H9 (cell line): ENCODE measurements at regions not wholly inside any gene's neighbourhood (a gene's known extent, or its start where the extent isn't known, plus 50 kb on each side); places are given as distances from the start of the nearest gene placed in this dataset.

Experiments used
- DNase-seq: peaks from one replicate; pipeline ENCODE4 v3.0.0-alpha.2; 2017
- H2AFZ ChIP-seq: one replicate; pipeline ENCODE4 v1.6.1; 2013; ENCODE audit warnings: mild to moderate bottlenecking, low read length, control low read depth, moderate library complexity
- H2AK5ac ChIP-seq: 2 replicates; pipeline ENCODE4 v1.6.1; 2013; ENCODE audit warnings: low read length, control low read depth, mixed read lengths; ENCODE audit not compliant: insufficient read length
- H2BK120ac ChIP-seq: one replicate; pipeline ENCODE4 v1.6.1; 2013; ENCODE audit warnings: low read depth, mild to moderate bottlenecking, low read length, control low read depth, inconsistent platforms; ENCODE audit not compliant: poor library complexity, severe bottlenecking
- H2BK12ac ChIP-seq: 2 replicates; pipeline ENCODE4 v1.6.1; 2013; ENCODE audit warnings: low read length, control low read depth, mixed read lengths, low read depth; ENCODE audit not compliant: insufficient read length
- H2BK15ac ChIP-seq: 2 replicates; pipeline ENCODE4 v1.6.1; 2013; ENCODE audit warnings: low read depth, low read length, control low read depth
- H2BK20ac ChIP-seq: one replicate; pipeline ENCODE4 v1.6.1; 2013; ENCODE audit warnings: low read depth, mild to moderate bottlenecking, low read length, control low read depth, inconsistent platforms; ENCODE audit not compliant: poor library complexity, severe bottlenecking
- H2BK5ac ChIP-seq: 2 replicates; pipeline ENCODE4 v1.6.1; 2013; ENCODE audit warnings: low read length, control low read depth, mixed read lengths; ENCODE audit not compliant: insufficient read length
- H3K14ac ChIP-seq: 2 replicates; pipeline ENCODE4 v1.6.1; 2013; ENCODE audit warnings: low read length, control low read depth; ENCODE audit not compliant: insufficient read depth
- H3K18ac ChIP-seq: 2 replicates; pipeline ENCODE4 v1.6.1; 2013; ENCODE audit warnings: low read depth, mild to moderate bottlenecking, mixed read lengths, low read length, control low read depth; ENCODE audit not compliant: insufficient read length
- H3K23ac ChIP-seq: 2 replicates; pipeline ENCODE4 v1.6.1; 2013; ENCODE audit warnings: low read length, control low read depth, mixed read lengths, low read depth; ENCODE audit not compliant: insufficient read length
- H3K23me2 ChIP-seq: 2 replicates; pipeline ENCODE4 v1.6.1; 2013; ENCODE audit warnings: low read depth, mild to moderate bottlenecking, mixed read lengths, low read length, control low read depth; ENCODE audit not compliant: insufficient read length, poor library complexity, severe bottlenecking
- H3K27ac ChIP-seq: 2 replicates; pipeline ENCODE4 v1.5.1; 2013; ENCODE audit warnings: low read length, control low read depth, mixed read lengths, low read depth; ENCODE audit not compliant: insufficient read length
- H3K27me3 ChIP-seq: 2 replicates; pipeline ENCODE4 v1.6.1; 2013; ENCODE audit warnings: low read length, control low read depth, inconsistent platforms; ENCODE audit not compliant: insufficient read depth
- H3K4ac ChIP-seq: 2 replicates; pipeline ENCODE4 v1.6.1; 2013; ENCODE audit warnings: low read depth, mild to moderate bottlenecking, control low read depth, inconsistent platforms, low read length, moderate library complexity
- H3K4me1 ChIP-seq: 2 replicates; pipeline ENCODE4 v1.6.1; 2013; ENCODE audit warnings: low read length, control low read depth, inconsistent platforms; ENCODE audit not compliant: insufficient read depth
- H3K4me2 ChIP-seq: 2 replicates; pipeline ENCODE4 v1.6.1; 2013; ENCODE audit warnings: low read length, control low read depth, mixed read lengths; ENCODE audit not compliant: insufficient read length, insufficient read depth
- H3K56ac ChIP-seq: 2 replicates; pipeline ENCODE4 v1.6.1; 2013; ENCODE audit warnings: low read depth, mild to moderate bottlenecking, mixed read lengths, low read length, control low read depth; ENCODE audit not compliant: insufficient read length
- H3K79me1 ChIP-seq: 2 replicates; pipeline ENCODE4 v1.6.1; 2013; ENCODE audit warnings: low read depth, mild to moderate bottlenecking, moderate library complexity, low read length, control low read depth, inconsistent platforms; ENCODE audit not compliant: insufficient read depth, poor library complexity, severe bottlenecking
- H3K79me2 ChIP-seq: 2 replicates; pipeline ENCODE4 v1.6.1; 2013; ENCODE audit warnings: low read length, control low read depth, inconsistent platforms; ENCODE audit not compliant: insufficient read depth
- H3K9ac ChIP-seq: 2 replicates; pipeline ENCODE4 v1.6.1; 2013; ENCODE audit warnings: low read length, control low read depth, mixed read lengths; ENCODE audit not compliant: insufficient read length; ENCODE audit errors: extremely low read depth
- H3K9me3 ChIP-seq: one replicate; pipeline ENCODE4 v1.6.1; 2013; ENCODE audit warnings: low read depth, low read length, inconsistent platforms; ENCODE audit not compliant: control insufficient read depth
- H3T11ph ChIP-seq: one replicate; pipeline ENCODE4 v1.6.1; 2013; ENCODE audit warnings: mild to moderate bottlenecking, low read length, control low read depth, inconsistent platforms
- H4K20me1 ChIP-seq: one replicate; pipeline ENCODE4 v1.6.1; 2013; ENCODE audit not compliant: control insufficient read depth, insufficient read length, insufficient read depth
- H4K5ac ChIP-seq: 2 replicates; pipeline ENCODE4 v1.6.1; 2013; ENCODE audit warnings: low read depth, mild to moderate bottlenecking, mixed read lengths, low read length, control low read depth; ENCODE audit not compliant: insufficient read length
- H4K8ac ChIP-seq: replicated peaks from 2 replicates; pipeline ENCODE4 v1.6.1; 2013; ENCODE audit warnings: low read length, control low read depth, mixed read lengths, low read depth; ENCODE audit not compliant: insufficient read length
- H4K91ac ChIP-seq: 2 replicates; pipeline ENCODE4 v1.6.1; 2013; ENCODE audit warnings: low read depth, mild to moderate bottlenecking, moderate library complexity, mixed read lengths, low read length, control low read depth; ENCODE audit not compliant: insufficient read length
- H3K27ac Mint-ChIP-seq, 3 experiments: 2 replicates in 2 of 3; 3 replicates in 1 of 3; pipeline ENCODE4 v1.8.0; 2020 to 2021; ENCODE audit warnings: mixed read lengths in 3 of 3, mild to moderate bottlenecking in 1 of 3, moderate library complexity in 1 of 3
- H3K27me3 Mint-ChIP-seq: 2 replicates; pipeline ENCODE4 v1.8.0; 2021; ENCODE audit warnings: low read depth, mild to moderate bottlenecking, moderate library complexity, mixed read lengths
- H3K36me3 Mint-ChIP-seq, 3 experiments: 2 replicates in 2 of 3; 3 replicates in 1 of 3; pipeline ENCODE4 v1.8.0; 2020 to 2021; ENCODE audit warnings: low read depth in 3 of 3, mixed read lengths in 3 of 3; ENCODE audit not compliant: insufficient read depth in 1 of 3
- H3K4me1 Mint-ChIP-seq, 2 experiments: 2 replicates each; pipeline ENCODE4 v1.8.0; 2020; ENCODE audit warnings: mixed read lengths in 2 of 2
- H3K4me3 Mint-ChIP-seq, 2 experiments: 2 replicates in 1 of 2; 3 replicates in 1 of 2; pipeline ENCODE4 v1.8.0; 2020 to 2021; ENCODE audit warnings: mild to moderate bottlenecking in 2 of 2, mixed read lengths in 2 of 2, moderate library complexity in 1 of 2
- H3K9me3 Mint-ChIP-seq, 2 experiments: 2 replicates in 1 of 2; 3 replicates in 1 of 2; pipeline ENCODE4 v1.8.0; 2020; ENCODE audit warnings: mild to moderate bottlenecking in 2 of 2, mixed read lengths in 2 of 2, moderate library complexity in 1 of 2
- CTCF ChIP-seq: fragments of 200-600 bp; sonication (generic); conservative IDR thresholded peaks from 3 replicates; pipeline ENCODE4 v1.8.0; 2021; ENCODE audit warnings: antibody characterized with exemption, mild to moderate bottlenecking
- WGBS: extraction: QIAGEN DNeasy Blood & Tissue Kit; methylation state at CpG from one replicate; pipeline ENCODE4 v1.1.7; 2013; ENCODE audit warnings: missing lambda C conversion rate, low lambda C conversion rate, mixed read lengths; ENCODE audit not compliant: insufficient read length; ENCODE audit errors: extremely low coverage; 5-methylcytosine and 5-hydroxymethylcytosine counted together

- no peak overlapping the region for H3K4ac ChIP-seq
- H2AK5ac ChIP-seq: no peak overlapping the region
- H3K36me3 Mint-ChIP-seq: peaks cover 0 to 2% (median 0%) of the 10 kb centered on the region in 3 experiments; a peak in 1 of 7 replicates
- H2BK120ac ChIP-seq: no peak overlapping the region
- H3K9ac ChIP-seq: no peak overlapping the region
- no peak overlapping the region for H3K56ac ChIP-seq
- no peak overlapping the region for H2BK20ac ChIP-seq
- H2BK15ac ChIP-seq: no peak overlapping the region
- no peak overlapping the region for H2AFZ ChIP-seq
- H2BK5ac ChIP-seq: no peak overlapping the region
- no peak overlapping the region for H3K23ac ChIP-seq
- no peak overlapping the region for H2BK12ac ChIP-seq
- H4K5ac ChIP-seq: no peak overlapping the region
- peaks cover 0 to 3% of the 10 kb centered on the region in 2 experiments; a peak in 1 of 5 replicates for H3K9me3 Mint-ChIP-seq
- no peak overlapping the region for H3K27ac ChIP-seq
- peaks cover 10% of the 10 kb centered on the region for H3K27me3 Mint-ChIP-seq
- H3K79me1 ChIP-seq: no peaks in the 10 kb centered on the region
- no peak overlapping the region for H4K91ac ChIP-seq
- no peak overlapping the region for H4K8ac ChIP-seq
- peaks cover 14 to 22% of the 10 kb centered on the region in 2 experiments for H3K4me1 Mint-ChIP-seq
- H3K4me3 Mint-ChIP-seq: no peak overlapping the region
- no peak for DNase-seq
- H3K79me2 ChIP-seq: no peaks in the 10 kb centered on the region
- no peak overlapping the region for H3K4me2 ChIP-seq
- no peak for TF ChIP-seq CTCF
- no peak overlapping the region for H3T11ph ChIP-seq
- peaks cover 6% of the 10 kb centered on the region; the same call in 1 of the 2 replicates for H3K4me1 ChIP-seq
- H4K20me1 ChIP-seq: no peaks in the 10 kb centered on the region
- H3K27me3 ChIP-seq: no peaks in the 10 kb centered on the region
- no peaks in the 10 kb centered on the region for H3K23me2 ChIP-seq
- WGBS: no CpG with 5 or more reads among the region's 2 CpGs
- H3K14ac ChIP-seq: no peak overlapping the region
- H3K18ac ChIP-seq: no peak overlapping the region
- no peaks in the 10 kb centered on the region for H3K9me3 ChIP-seq
- no peak overlapping the region for H3K27ac Mint-ChIP-seq
Observed at GRCh38 chr9:131800843-131801242, 61.0 kb upstream of the RAPGEF1 start.
